ENCODE measurements at regions not wholly inside any gene's neighbourhood (a gene's known extent, or its start where the extent isn't known, plus 50 kb on each side); places are given as distances from the start of the nearest gene placed in this dataset.

- no peak for TF ChIP-seq CTCF (IDR thresholded peaks at IDR 0.05; ENCODE audit: unreplicated experiment)
- no peak overlapping the region for H3K27ac Mint-ChIP-seq (ENCODE audit: unreplicated experiment)
- no peaks in the 10 kb centered on the region for H3K27me3 Mint-ChIP-seq (ENCODE audit: unreplicated experiment)
- H3K4me1 Mint-ChIP-seq (ENCODE audit: unreplicated experiment): peaks cover 9% of the 10 kb centered on the region
- no peak for DNase-seq (ENCODE audit: low spot score)
- H3K9me3 Mint-ChIP-seq (ENCODE audit: unreplicated experiment): no peaks in the 10 kb centered on the region
- no peak overlapping the region for H3K4me3 Mint-ChIP-seq (ENCODE audit: unreplicated experiment)
- no peaks in the 10 kb centered on the region for H3K36me3 Mint-ChIP-seq (ENCODE audit: low read depth, unreplicated experiment)
These were observed 429.1 kb downstream of the FLRT2 start for GRCh38 chr14:85959063-85959462.

DNA sequence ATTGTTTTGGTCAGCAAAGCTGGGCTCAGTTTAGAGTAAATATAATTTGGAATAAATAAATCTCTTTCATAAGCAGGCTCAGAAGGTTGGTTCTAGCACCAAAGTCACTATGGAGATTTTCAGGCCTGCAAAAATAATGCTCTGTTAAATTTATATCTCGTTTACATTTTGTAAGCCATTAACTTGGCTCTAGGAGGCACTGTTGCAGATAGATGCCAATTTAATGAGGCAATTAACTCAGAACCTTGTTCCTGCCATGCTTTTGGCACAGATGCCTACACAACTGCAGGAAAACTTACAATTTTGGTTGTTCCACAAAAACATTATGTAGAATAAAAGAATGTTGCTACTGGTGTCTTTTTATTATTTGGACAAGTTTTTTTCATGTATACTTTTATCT, 428.1 kb downstream of the FLRT2 start:
- Mint-ChIP-seq H3K4me1 (ENCODE audit: unreplicated experiment) (peaks cover 11% of the 10 kb centered on the region), H3K27ac (ENCODE audit: unreplicated experiment) (no peak overlapping the region), H3K27me3 (ENCODE audit: unreplicated experiment) (no peaks in the 10 kb centered on the region), H3K9me3 (ENCODE audit: unreplicated experiment) (no peaks in the 10 kb centered on the region), H3K4me3 (ENCODE audit: unreplicated experiment) (no peak overlapping the region), H3K36me3 (ENCODE audit: low read depth, unreplicated experiment) (no peaks in the 10 kb centered on the region)
- no peak for TF ChIP-seq CTCF (IDR thresholded peaks at IDR 0.05; ENCODE audit: unreplicated experiment)
- no peak for DNase-seq (ENCODE audit: low spot score)

- Mint-ChIP-seq H3K36me3 (ENCODE audit: low read depth, unreplicated experiment) (no peaks in the 10 kb centered on the region), H3K27me3 (ENCODE audit: unreplicated experiment) (no peaks in the 10 kb centered on the region), H3K4me3 (ENCODE audit: unreplicated experiment) (no peak overlapping the region), H3K4me1 (ENCODE audit: unreplicated experiment) (peaks cover 17% of the 10 kb centered on the region), H3K27ac (ENCODE audit: unreplicated experiment) (no peak overlapping the region), H3K9me3 (ENCODE audit: unreplicated experiment) (no peaks in the 10 kb centered on the region)
- DNase-seq (ENCODE audit: low spot score): no peak
- no peak for TF ChIP-seq CTCF (IDR thresholded peaks at IDR 0.05; ENCODE audit: unreplicated experiment)
These were observed 423.3 kb downstream of the FLRT2 start for GRCh38 chr14:85953265-85953664.

GRCh38 chr14:85948153-85948552, 418.2 kb downstream of the FLRT2 start:
- no peak for TF ChIP-seq CTCF (IDR thresholded peaks at IDR 0.05; ENCODE audit: unreplicated experiment)
- no peak for DNase-seq (ENCODE audit: low spot score)
- H3K27ac Mint-ChIP-seq (ENCODE audit: unreplicated experiment): no peak overlapping the region
- no peak overlapping the region for H3K4me3 Mint-ChIP-seq (ENCODE audit: unreplicated experiment)
- H3K9me3 Mint-ChIP-seq (ENCODE audit: unreplicated experiment): no peaks in the 10 kb centered on the region
- peaks cover 2% of the 10 kb centered on the region for H3K27me3 Mint-ChIP-seq (ENCODE audit: unreplicated experiment)
- H3K36me3 Mint-ChIP-seq (ENCODE audit: low read depth, unreplicated experiment): no peaks in the 10 kb centered on the region
- peaks cover 13% of the 10 kb centered on the region for H3K4me1 Mint-ChIP-seq (ENCODE audit: unreplicated experiment)

- DNase-seq (ENCODE audit: low spot score): no peak
- no peak for TF ChIP-seq CTCF (IDR thresholded peaks at IDR 0.05; ENCODE audit: unreplicated experiment)
- Mint-ChIP-seq H3K4me3 (ENCODE audit: unreplicated experiment) (no peak overlapping the region), H3K27ac (ENCODE audit: unreplicated experiment) (no peak overlapping the region), H3K27me3 (ENCODE audit: unreplicated experiment) (peaks cover 2% of the 10 kb centered on the region), H3K4me1 (ENCODE audit: unreplicated experiment) (peaks cover 13% of the 10 kb centered on the region), H3K9me3 (ENCODE audit: unreplicated experiment) (no peaks in the 10 kb centered on the region), H3K36me3 (ENCODE audit: low read depth, unreplicated experiment) (no peaks in the 10 kb centered on the region)
These were observed 417.7 kb downstream of the FLRT2 start for GRCh38 chr14:85947461-85948139.
